ENCODE measurements at regions not wholly inside any gene's neighbourhood (a gene's known extent, or its start where the extent isn't known, plus 50 kb on each side); places are given as distances from the start of the nearest gene placed in this dataset.

DNA sequence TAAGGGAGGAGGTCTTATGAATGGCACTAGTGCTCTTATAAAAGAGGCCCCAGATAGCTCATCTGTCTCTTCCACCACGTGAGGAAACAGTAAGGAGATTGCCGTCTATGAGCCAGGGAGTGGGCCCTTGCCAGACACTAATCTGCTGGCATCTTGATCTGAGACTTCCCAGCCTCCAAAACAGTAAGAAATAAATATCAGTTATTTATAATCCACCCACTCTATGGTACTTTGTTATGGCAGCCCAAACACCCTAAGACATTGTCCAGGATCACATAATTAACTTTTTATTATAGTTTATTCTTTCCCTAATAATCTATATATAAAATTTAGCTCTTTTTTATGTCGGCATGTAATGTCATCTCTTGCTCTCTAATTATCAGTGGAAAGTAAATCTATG lies 144.0 kb upstream of the IRF2BP2 start:
- Histone ChIP-seq H2AFZ (ENCODE audit: low read length) (no peak overlapping the region), H3K4me1 (ENCODE audit: insufficient read depth, low read length) (no peaks in the 10 kb centered on the region), H3K79me1 (ENCODE audit: insufficient read depth, low read depth, low read length, poor library complexity, severe bottlenecking) (no peaks in the 10 kb centered on the region), H3K23me2 (ENCODE audit: insufficient read length, low read depth, low read length, poor library complexity, severe bottlenecking) (no peaks in the 10 kb centered on the region), H3K27ac (ENCODE audit: insufficient read length, low read depth, low read length) (no peak overlapping the region), H2AK5ac (ENCODE audit: insufficient read length, low read length) (no peak overlapping the region), H2BK120ac (ENCODE audit: low read depth, low read length, poor library complexity, severe bottlenecking) (no peak overlapping the region), H3T11ph (ENCODE audit: low read length) (no peak overlapping the region), H2BK5ac (ENCODE audit: insufficient read length, low read length) (no peak overlapping the region), H2BK12ac (ENCODE audit: insufficient read length, low read depth, low read length) (no peak overlapping the region), H3K23ac (ENCODE audit: insufficient read length, low read depth, low read length) (no peak overlapping the region), H3K14ac (ENCODE audit: insufficient read depth, low read length) (no peak overlapping the region), H3K18ac (ENCODE audit: insufficient read length, low read depth, low read length) (no peak overlapping the region), H3K27me3 (ENCODE audit: insufficient read depth, low read length) (no peaks in the 10 kb centered on the region), H2BK20ac (ENCODE audit: low read depth, low read length, poor library complexity, severe bottlenecking) (no peak overlapping the region), H3K4ac (ENCODE audit: low read depth, low read length) (no peak overlapping the region), H2BK15ac (ENCODE audit: low read depth, low read length) (no peak overlapping the region), H4K20me1 (ENCODE audit: control insufficient read depth, insufficient read depth, insufficient read length) (no peaks in the 10 kb centered on the region), H4K8ac (replicated peaks; ENCODE audit: insufficient read length, low read depth, low read length) (no peak overlapping the region), H3K4me2 (ENCODE audit: insufficient read depth, insufficient read length, low read length) (no peak overlapping the region), H3K9me3 (ENCODE audit: control insufficient read depth, low read depth, low read length) (no peaks in the 10 kb centered on the region), H3K79me2 (ENCODE audit: insufficient read depth, low read length) (no peaks in the 10 kb centered on the region), H4K5ac (ENCODE audit: insufficient read length, low read depth, low read length) (no peak overlapping the region), H3K56ac (ENCODE audit: insufficient read length, low read depth, low read length) (no peak overlapping the region), H4K91ac (ENCODE audit: insufficient read length, low read depth, low read length) (no peak overlapping the region), H3K9ac (ENCODE audit: extremely low read depth, insufficient read length, low read length) (no peak overlapping the region)
- Mint-ChIP-seq H3K36me3 (ENCODE audit: insufficient read depth in 1 of 3, low read depth in 3 of 3) (no peaks in the 10 kb centered on the region), H3K4me1 (peaks cover 8 to 9% of the 10 kb centered on the region in 2 experiments; a peak in 3 of 4 replicates), H3K9me3 (no peaks in the 10 kb centered on the region), H3K27ac (no peak overlapping the region), H3K27me3 (ENCODE audit: low read depth) (peaks cover 2% of the 10 kb centered on the region; the same call in 1 of the 2 replicates), H3K4me3 (no peak overlapping the region)
- TF ChIP-seq, protein P1, sequence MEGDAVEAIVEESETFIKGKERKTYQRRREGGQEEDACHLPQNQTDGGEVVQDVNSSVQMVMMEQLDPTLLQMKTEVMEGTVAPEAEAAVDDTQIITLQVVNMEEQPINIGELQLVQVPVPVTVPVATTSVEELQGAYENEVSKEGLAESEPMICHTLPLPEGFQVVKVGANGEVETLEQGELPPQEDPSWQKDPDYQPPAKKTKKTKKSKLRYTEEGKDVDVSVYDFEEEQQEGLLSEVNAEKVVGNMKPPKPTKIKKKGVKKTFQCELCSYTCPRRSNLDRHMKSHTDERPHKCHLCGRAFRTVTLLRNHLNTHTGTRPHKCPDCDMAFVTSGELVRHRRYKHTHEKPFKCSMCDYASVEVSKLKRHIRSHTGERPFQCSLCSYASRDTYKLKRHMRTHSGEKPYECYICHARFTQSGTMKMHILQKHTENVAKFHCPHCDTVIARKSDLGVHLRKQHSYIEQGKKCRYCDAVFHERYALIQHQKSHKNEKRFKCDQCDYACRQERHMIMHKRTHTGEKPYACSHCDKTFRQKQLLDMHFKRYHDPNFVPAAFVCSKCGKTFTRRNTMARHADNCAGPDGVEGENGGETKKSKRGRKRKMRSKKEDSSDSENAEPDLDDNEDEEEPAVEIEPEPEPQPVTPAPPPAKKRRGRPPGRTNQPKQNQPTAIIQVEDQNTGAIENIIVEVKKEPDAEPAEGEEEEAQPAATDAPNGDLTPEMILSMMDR (conservative IDR thresholded peaks at IDR 0.05) = no peak
- DNase-seq = no peak
- WGBS (ENCODE audit: extremely low coverage, insufficient read length, low lambda C conversion rate) = no CpG with 5 or more reads among the region's 3 CpGs

All from H9 (cell line).